Coronary artery (tissue), 2 donors: ENCODE measurements at regions not wholly inside any gene's neighbourhood (a gene's known extent, or its start where the extent isn't known, plus 50 kb on each side); places are given as distances from the start of the nearest gene placed in this dataset.

Experiments used
- DNase-seq: peaks from one replicate; pipeline ENCODE4 v3.0.0-alpha.2; 2017; ENCODE audit warnings: low spot score
- H3K27ac ChIP-seq, 2 donors: fragments of 200-600 bp; sonication (generic); one replicate each; pipeline ENCODE4 v1.5.1; 2016 to 2019
- H3K4me3 ChIP-seq: fragments of 200-600 bp; sonication (generic); 2 replicates; pipeline ENCODE4 v1.5.1; 2016; ENCODE audit warnings: mild to moderate bottlenecking, moderate library complexity
- CTCF ChIP-seq: fragments of 200-600 bp; sonication (generic); IDR thresholded peaks from one replicate; pipeline ENCODE4 v1.5.1; 2019; ENCODE audit warnings: antibody characterized with exemption

- H3K4me3 ChIP-seq = peak overlapping the region; percentile 45
- DNase-seq = peak; percentile 90
- TF ChIP-seq CTCF = no peak
- peak overlapping the region in 1 of 2 donors; percentile 70 for H3K27ac ChIP-seq
These were observed 105.4 kb upstream of the MED13L start for GRCh38 chr12:116382686-116383530.

DNA sequence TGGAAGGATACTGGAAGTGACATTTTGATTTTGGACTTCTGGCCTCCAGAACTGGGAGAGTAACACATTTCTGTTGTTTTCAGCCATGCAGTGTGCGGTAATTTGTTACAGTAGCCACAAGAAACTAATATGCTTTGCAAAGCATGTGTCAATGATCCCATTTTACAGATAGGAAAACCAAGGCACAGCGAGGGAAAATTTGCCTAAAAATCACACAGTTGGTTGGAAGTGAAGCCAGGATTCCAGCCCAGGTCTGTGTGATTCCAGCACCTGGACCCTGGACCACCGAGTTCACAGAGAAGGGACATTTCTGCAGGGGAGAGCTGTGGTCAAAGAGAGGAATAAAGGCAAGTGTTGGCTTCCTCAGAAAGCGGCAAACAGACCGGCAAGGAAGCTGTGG lies 106.7 kb upstream of the MED13L start:
- Histone ChIP-seq H3K27ac (no peak overlapping the region), H3K4me3 (no peak overlapping the region)
- no peak for TF ChIP-seq CTCF
- DNase-seq = no peak

DNA sequence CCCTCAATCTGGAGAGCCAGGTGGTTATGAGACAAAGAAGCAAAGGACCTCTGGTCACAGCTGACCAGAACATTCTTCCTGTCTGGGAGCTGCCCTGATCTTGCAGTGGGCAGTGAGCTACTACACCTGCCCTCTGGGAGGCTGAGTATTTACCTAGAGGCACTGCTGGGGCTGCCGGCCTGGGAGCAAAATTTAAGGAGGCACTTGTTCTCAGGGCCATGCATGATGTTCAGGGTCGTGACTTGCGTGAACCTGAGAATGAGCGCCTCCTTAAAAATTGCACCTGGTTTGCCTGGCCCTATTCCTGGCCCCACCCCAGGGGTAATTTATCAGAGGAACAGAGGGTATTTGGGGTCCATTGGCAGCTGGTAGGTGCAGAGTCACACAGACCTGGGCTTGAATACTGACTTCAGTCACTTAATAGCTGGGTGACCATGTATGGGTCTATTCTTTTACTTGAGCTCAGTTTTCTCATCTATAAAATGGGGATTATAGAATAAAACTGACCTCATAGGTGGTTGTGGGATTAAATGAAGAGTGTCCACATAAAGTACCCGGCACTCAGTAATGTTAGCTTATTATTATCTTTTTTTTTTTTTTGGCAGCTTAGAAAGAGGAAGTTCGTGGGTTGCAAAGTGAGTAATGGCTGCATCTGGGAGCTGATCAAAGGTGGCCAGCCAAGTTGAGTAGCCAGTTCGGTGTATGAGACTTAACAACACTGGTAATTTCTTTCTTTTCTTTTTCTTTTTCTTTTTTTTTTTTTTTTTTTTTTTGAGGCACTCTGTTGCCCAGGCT lies 107.4 kb upstream of the MED13L start:
- H3K27ac ChIP-seq = no peak overlapping the region
- no peak for TF ChIP-seq CTCF
- H3K4me3 ChIP-seq = no peak overlapping the region
- DNase-seq = no peak

DNA sequence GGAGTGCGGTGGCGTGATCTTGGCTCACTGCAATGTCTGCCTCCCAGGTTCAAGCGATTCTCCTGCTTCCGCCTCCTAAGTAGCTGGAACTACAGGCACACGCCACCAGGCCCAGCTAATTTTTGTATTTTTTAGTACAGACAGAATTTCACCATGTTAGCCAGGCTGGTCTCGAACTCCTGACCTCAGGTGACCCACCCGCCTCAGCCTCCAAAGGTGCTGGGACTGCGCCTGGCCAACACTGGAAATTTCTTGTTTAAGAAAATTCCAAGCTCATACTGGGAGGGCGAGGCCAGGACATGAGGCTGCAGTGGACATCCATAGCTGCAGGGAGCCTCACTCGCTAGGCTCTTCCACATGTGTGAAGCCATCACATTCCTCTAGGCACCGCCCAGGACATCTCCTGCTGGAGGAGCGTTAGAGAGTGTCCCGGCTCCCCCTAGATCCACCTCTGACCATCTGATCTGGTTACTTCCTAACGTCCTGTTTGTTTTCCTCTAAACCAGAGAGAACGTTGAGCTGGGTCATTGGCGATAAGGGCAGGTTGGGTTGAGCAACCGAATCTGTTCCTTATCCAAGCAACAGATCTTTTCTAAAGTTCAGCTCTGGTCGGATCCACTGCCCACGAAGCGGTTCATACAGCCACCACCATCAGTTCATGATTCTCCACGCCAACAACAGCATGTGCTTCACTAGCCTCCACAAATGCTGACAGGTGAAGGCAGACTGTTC lies 108.2 kb upstream of the MED13L start:
- TF ChIP-seq CTCF = no peak
- no peak for DNase-seq
- Histone ChIP-seq H3K4me3 (no peak overlapping the region), H3K27ac (no peak overlapping the region)

GRCh38 chr12:116389326-116389725 lies 111.8 kb upstream of the MED13L start:
- no peak for DNase-seq
- peak overlapping the region in 1 of 2 donors; percentile 34 for H3K27ac ChIP-seq
- H3K4me3 ChIP-seq = no peak overlapping the region
- TF ChIP-seq CTCF = no peak

DNA sequence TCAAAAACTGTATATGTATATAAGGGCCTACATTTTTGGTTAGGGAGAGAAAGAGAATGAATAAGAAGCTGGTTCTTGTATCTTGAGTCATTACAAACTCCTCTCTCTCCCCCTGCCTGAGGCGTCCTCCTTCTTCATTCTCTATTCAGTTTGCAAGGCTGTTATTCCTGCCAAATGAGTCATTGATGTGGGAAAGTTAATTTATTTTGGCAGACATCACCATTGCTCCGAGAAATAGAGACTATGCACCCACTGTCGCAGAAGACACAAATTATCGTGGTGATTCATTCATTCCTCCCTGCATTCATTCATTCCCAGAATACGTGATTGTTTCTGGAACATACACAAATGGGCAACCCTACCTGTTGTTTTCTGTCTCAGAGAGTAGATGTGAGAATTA lies 112.5 kb upstream of the MED13L start:
- no peak for DNase-seq
- Histone ChIP-seq H3K27ac (peak overlapping the region in 1 of 2 donors; percentile 34), H3K4me3 (no peak overlapping the region)
- no peak for TF ChIP-seq CTCF
